HepG2 (cell line): ENCODE measurements at regions not wholly inside any gene's neighbourhood (a gene's known extent, or its start where the extent isn't known, plus 50 kb on each side); places are given as distances from the start of the nearest gene placed in this dataset.

ENCODE experiments used
- ATAC-seq: fragments of 200-7000 bp; cut with Tn5 transposase; 3 replicates; pipeline ENCODE4 v1.9.1; 2020; ENCODE audit warnings: mild to moderate bottlenecking, moderate library complexity
- BruUV-seq: library from RNA; stranded (reverse); fragments of 400-500 nt; replicated peaks from 2 replicates; lab custom pipeline; 2021; lab: Mats Ljungman, UMichigan
- CTCF ChIA-PET: fragments of 300-600 bp; formaldehyde crosslinking; extraction: SDS; loops from one replicate; lab custom pipeline; 2021; ENCODE audit warnings: low total read pairs, inconsistent platforms, low intra/inter-chr PET ratio; lab: Yijun Ruan, JAX
- POLR2A ChIA-PET: fragments of 350-600 bp; sonication (Branson Sonifier 250); formaldehyde crosslinking; loops from one replicate; lab custom pipeline; 2020; ENCODE audit warnings: antibody characterized with exemption, inconsistent platforms; lab: Yijun Ruan, JAX
- DNase-seq: peaks from one replicate; pipeline ENCODE4 v3.0.0-alpha.2; 2015; ENCODE audit warnings: low spot score
- FAIRE-seq: peaks from 3 replicates; lab custom pipeline; 2011; peaks lifted over from hg19 to GRCh38; lab: Jason Lieb, UNC
- H2AFZ ChIP-seq: one replicate; pipeline ENCODE4 v1.6.1; 2011; ENCODE audit warnings: low read length, inconsistent platforms
- H3K27ac ChIP-seq: fragments of 300-600 bp; 3 replicates; pipeline ENCODE4 v1.8.0; 2011; ENCODE audit warnings: mixed run types, mild to moderate bottlenecking, mixed read lengths, low read length, inconsistent platforms; ENCODE audit not compliant: insufficient read depth; ENCODE audit errors: extremely low read length
- H3K27me3 ChIP-seq, 2 experiments: fragments of 200-600 bp in 1 of 2; 2 replicates in 1 of 2; 3 replicates in 1 of 2; pipeline versions ENCODE4 v1.6.0 to v1.8.0; 2011; ENCODE audit warnings: low read length in 2 of 2, mild to moderate bottlenecking in 2 of 2, moderate library complexity in 2 of 2, inconsistent platforms in 1 of 2; ENCODE audit not compliant: insufficient read depth in 2 of 2, control insufficient read depth in 1 of 2
- H3K36me3 ChIP-seq, 2 experiments: fragments of 200-600 bp in 1 of 2; replicated peaks in 1 of 2; 2 replicates in 1 of 2; 3 replicates in 1 of 2; pipeline versions ENCODE4 v1.5.1 to v1.8.0; 2011; ENCODE audit warnings: low read length in 2 of 2, inconsistent platforms in 1 of 2; ENCODE audit not compliant: insufficient read depth in 2 of 2, control insufficient read depth in 1 of 2
- H3K4me1 ChIP-seq: 2 replicates; pipeline ENCODE4 v1.5.1; 2012; ENCODE audit warnings: low read length, inconsistent platforms; ENCODE audit not compliant: insufficient read depth
- H3K4me2 ChIP-seq: 2 replicates; pipeline ENCODE4 v1.6.0; 2011; ENCODE audit warnings: low read depth, low read length, inconsistent platforms
- H3K4me3 ChIP-seq, 3 experiments: fragments of 200-600 bp in 1 of 3; sonication (generic), shearing (Covaris generic) in 1 of 3; replicated peaks in 1 of 3; 2 replicates each; pipeline ENCODE4 v1.5.1; 2011 to 2016; ENCODE audit warnings: low read length in 3 of 3, inconsistent platforms in 2 of 3, low read depth in 2 of 3, mild to moderate bottlenecking in 2 of 3, control low read depth in 1 of 3, mixed read lengths in 1 of 3; ENCODE audit not compliant: insufficient read depth in 1 of 3
- H3K79me2 ChIP-seq: one replicate; pipeline ENCODE4 v1.6.1; 2011; ENCODE audit warnings: low read length, inconsistent platforms; ENCODE audit not compliant: insufficient read depth
- H3K9ac ChIP-seq: 2 replicates; pipeline ENCODE4 v1.6.0; 2011; ENCODE audit warnings: mild to moderate bottlenecking, low read depth, low read length, inconsistent platforms; ENCODE audit not compliant: insufficient read depth
- H3K9me3 ChIP-seq: 2 replicates; pipeline ENCODE4 v1.5.1; 2012; ENCODE audit warnings: mild to moderate bottlenecking, low read length
- H4K20me1 ChIP-seq: 2 replicates; pipeline ENCODE4 v1.6.0; 2011; ENCODE audit warnings: inconsistent platforms, mild to moderate bottlenecking, low read length, moderate library complexity; ENCODE audit not compliant: insufficient read depth
- CCDC6 ChIP-seq: sonication (generic); formaldehyde crosslinking; IDR thresholded peaks from 2 replicates; pipeline ENCODE4 v1.8.1; 2022; ENCODE audit warnings: mild to moderate bottlenecking, missing genetic modification reagents, moderate library complexity
- FUBP1 ChIP-seq: sonication (generic); formaldehyde crosslinking; IDR thresholded peaks from 2 replicates; pipeline ENCODE4 v1.5.1; 2020; ENCODE audit warnings: missing genetic modification reagents, mild to moderate bottlenecking, borderline replicate concordance
- NCOR1 ChIP-seq: fragments of 200-600 bp; sonication (generic); IDR thresholded peaks from 2 replicates; pipeline ENCODE4 v1.7.0; 2017; ENCODE audit warnings: antibody characterized with exemption, low read length, borderline replicate concordance
- PHB2 ChIP-seq: fragments of 450-650 bp; IDR thresholded peaks from 2 replicates; pipeline ENCODE4 v1.6.1; 2018; ENCODE audit not compliant: partially characterized antibody
- PHF8 ChIP-seq: sonication (generic); formaldehyde crosslinking; IDR thresholded peaks from 2 replicates; pipeline ENCODE4 v1.5.0; 2020; ENCODE audit warnings: missing genetic modification reagents
- SIN3A ChIP-seq: IDR thresholded peaks from 2 replicates; pipeline ENCODE4 v1.6.1; 2011; ENCODE audit warnings: low read depth, mild to moderate bottlenecking, control low read depth, low read length, borderline replicate concordance
- SMC3 ChIP-seq: IDR thresholded peaks from 2 replicates; pipeline ENCODE4 v1.6.1; 2011; ENCODE audit warnings: low read length, improper control_type of control experiment
- TCF7L2 ChIP-seq: IDR thresholded peaks from 2 replicates; pipeline ENCODE4 v1.6.1; 2011; ENCODE audit warnings: mild to moderate bottlenecking, low read depth, low read length, moderate library complexity
- ZBTB39 ChIP-seq: sonication (generic); formaldehyde crosslinking; IDR thresholded peaks from 2 replicates; pipeline ENCODE4 v1.5.0; 2020; ENCODE audit warnings: missing genetic modification reagents
- ZBTB7B ChIP-seq: sonication (generic); formaldehyde crosslinking; IDR thresholded peaks from 2 replicates; pipeline ENCODE4 v1.4.0; 2020; ENCODE audit warnings: missing genetic modification reagents
- ZNF180 ChIP-seq: sonication (generic); formaldehyde crosslinking; IDR thresholded peaks from 2 replicates; pipeline ENCODE4 v1.4.0; 2020; ENCODE audit warnings: low read depth, missing genetic modification reagents, borderline replicate concordance
- ZNF263 ChIP-seq: sonication (generic); formaldehyde crosslinking; IDR thresholded peaks from 2 replicates; pipeline ENCODE4 v1.4.0; 2020; ENCODE audit warnings: missing genetic modification reagents
- ZNF275 ChIP-seq: sonication (generic); formaldehyde crosslinking; IDR thresholded peaks from 2 replicates; pipeline ENCODE4 v1.8.0; 2022; ENCODE audit warnings: missing genetic modification reagents, mild to moderate bottlenecking, inconsistent platforms, borderline replicate concordance
- ZNF280B ChIP-seq: sonication (generic); formaldehyde crosslinking; IDR thresholded peaks from 2 replicates; pipeline ENCODE4 v1.5.0; 2020; ENCODE audit warnings: missing genetic modification reagents, mild to moderate bottlenecking, borderline replicate concordance
- ZNF331 ChIP-seq: sonication (generic); formaldehyde crosslinking; IDR thresholded peaks from 2 replicates; pipeline ENCODE4 v1.4.0; 2020; ENCODE audit warnings: missing genetic modification reagents
- ZNF354B ChIP-seq: sonication (generic); formaldehyde crosslinking; IDR thresholded peaks from 2 replicates; pipeline ENCODE4 v1.8.0; 2022; ENCODE audit warnings: mild to moderate bottlenecking, missing genetic modification reagents
- ZNF839 ChIP-seq: sonication (generic); formaldehyde crosslinking; IDR thresholded peaks from 2 replicates; pipeline ENCODE4 v1.4.0; 2020; ENCODE audit warnings: missing genetic modification reagents, mild to moderate bottlenecking, borderline replicate concordance
- WGBS: methylation state at CpG from one replicate; pipeline ENCODE4 v1.1.6; 2017; ENCODE audit warnings: low lambda C conversion rate; 5-methylcytosine and 5-hydroxymethylcytosine counted together
- in situ Hi-C: cut with HindIII; loops from 2 replicates; pipeline ENCODE4 v1.10.0; 2017; ENCODE audit warnings: low pct_unique_long_range_greater_than_20kb; ENCODE audit not compliant: extremely low pct_ligation_motif_present
- intact Hi-C: fragments of 100-400 bp; cut with micrococcal nuclease; formaldehyde crosslinking; loops from one replicate; pipeline ENCODE4 v1.10.0; 2022; ENCODE audit not compliant: unreplicated experiment

- no peak overlapping the region for H3K27ac ChIP-seq
- no TSS peak for BruUV-seq
- no peaks in the 10 kb centered on the region; the same call in 1 of the 2 replicates for H3K9me3 ChIP-seq
- intact Hi-C loops: no loop called here
- POLR2A ChIA-PET: no interaction called here
- DNase-seq: no peak
- FAIRE-seq: no peak
- CTCF ChIA-PET: no interaction called here
- H3K79me2 ChIP-seq: no peaks in the 10 kb centered on the region
- no peaks in the 10 kb centered on the region for H3K4me1 ChIP-seq
- H3K4me2 ChIP-seq: no peak overlapping the region
- H3K36me3 ChIP-seq: no peaks in the 10 kb centered on the region
- H3K27me3 ChIP-seq: no peaks in the 10 kb centered on the region
- H3K4me3 ChIP-seq: no peak overlapping the region
- no peak for TF ChIP-seq ZNF280B (CRISPR knock-in tag)
- TF ChIP-seq ZNF180 (CRISPR knock-in tag): no peak
- no peak for TF ChIP-seq NCOR1
- TF ChIP-seq PHF8: no peak
- no peak for TF ChIP-seq ZBTB7B (CRISPR knock-in tag)
- TF ChIP-seq TCF7L2: no peak
- TF ChIP-seq FUBP1: no peak
- no peak for TF ChIP-seq ZNF331
- TF ChIP-seq SIN3A: no peak
- TF ChIP-seq ZNF354B (CRISPR knock-in tag): no peak
- no peak for TF ChIP-seq ZNF263 (CRISPR knock-in tag)
- no peak for TF ChIP-seq ZBTB39 (CRISPR knock-in tag)
- no peak for TF ChIP-seq CCDC6
- no peak for TF ChIP-seq ZNF275 (CRISPR knock-in tag)
- TF ChIP-seq ZNF839 (CRISPR knock-in tag): no peak
- TF ChIP-seq SMC3: no peak
- no peak for TF ChIP-seq PHB2
- no peak overlapping the region for H3K9ac ChIP-seq
- ATAC-seq: no peak
- no peaks in the 10 kb centered on the region for H4K20me1 ChIP-seq
- no peak overlapping the region for H2AFZ ChIP-seq
- in situ Hi-C loops: no loop called here
- WGBS: 18% methylated on average over 2 of the region's 2 CpGs
These were observed 748.1 kb downstream of the GBE1 start for GRCh38 chr3:81013360-81013759.
